Endothelial cell of umbilical vein (primary cell): ENCODE measurements at regions not wholly inside any gene's neighbourhood (a gene's known extent, or its start where the extent isn't known, plus 50 kb on each side); places are given as distances from the start of the nearest gene placed in this dataset.

Source experiments
- BruUV-seq: library from RNA; stranded (reverse); fragments of 400-500 nt; replicated peaks from 2 replicates; lab custom pipeline; 2021; lab: Mats Ljungman, UMichigan
- CTCF ChIA-PET: fragments of 300-600, 350-600 bp; sonication (Branson Sonifier 250); formaldehyde crosslinking; loops from one replicate; lab custom pipeline; 2021; ENCODE audit warnings: antibody characterized with exemption, inconsistent platforms; lab: Charles Lee
- POLR2A ChIA-PET: fragments of 300-600, 350-600 bp; sonication (Branson Sonifier 250); formaldehyde crosslinking; loops from one replicate; lab custom pipeline; 2021; ENCODE audit warnings: antibody characterized with exemption, inconsistent platforms; lab: Charles Lee
- DNase-seq: peaks from one replicate; pipeline ENCODE4 v3.0.0-alpha.2; 2011; ENCODE audit warnings: low read depth, low spot score
- FAIRE-seq: peaks from 2 replicates; lab custom pipeline; 2011; peaks lifted over from hg19 to GRCh38; lab: Jason Lieb, UNC
- H2AFZ ChIP-seq: 2 replicates; pipeline ENCODE4 v1.6.0; 2012; ENCODE audit warnings: low read depth, low read length, control low read depth, inconsistent platforms
- H3K27ac ChIP-seq: 2 replicates; pipeline ENCODE4 v1.5.1; 2011; ENCODE audit warnings: low read depth, mild to moderate bottlenecking, control low read depth, low read length, moderate library complexity; ENCODE audit not compliant: insufficient read depth
- H3K27me3 ChIP-seq, 2 experiments: 2 replicates each; pipeline versions ENCODE4 v1.6.0 to v1.6.1; 2011; ENCODE audit warnings: low read length in 2 of 2, mixed read lengths in 1 of 2; ENCODE audit not compliant: control insufficient read depth in 2 of 2, insufficient read depth in 2 of 2
- H3K36me3 ChIP-seq, 2 experiments: 2 replicates in 1 of 2; 3 replicates in 1 of 2; pipeline ENCODE4 v1.5.1; 2011; ENCODE audit warnings: low read length in 2 of 2, mild to moderate bottlenecking in 1 of 2, moderate library complexity in 1 of 2; ENCODE audit not compliant: control insufficient read depth in 2 of 2, insufficient read depth in 2 of 2; ENCODE audit errors: extremely low read depth in 1 of 2
- H3K4me1 ChIP-seq: 3 replicates; pipeline ENCODE4 v1.5.1; 2011; ENCODE audit warnings: mild to moderate bottlenecking, low read length; ENCODE audit not compliant: control insufficient read depth, insufficient read depth; ENCODE audit errors: extremely low read depth
- H3K4me2 ChIP-seq: 2 replicates; pipeline ENCODE4 v1.6.1; 2011; ENCODE audit warnings: low read length, control low read depth, mixed read lengths; ENCODE audit not compliant: insufficient read depth
- H3K4me3 ChIP-seq, 3 experiments: fragments of 200-600 bp in 1 of 3; sonication (generic), shearing (Covaris generic) in 1 of 3; replicated peaks in 1 of 3; 2 replicates each; pipeline ENCODE4 v1.5.1; 2011 to 2016; ENCODE audit warnings: control low read depth in 3 of 3, low read length in 3 of 3, mild to moderate bottlenecking in 2 of 3, inconsistent platforms in 1 of 3, low read depth in 1 of 3, moderate library complexity in 1 of 3; ENCODE audit not compliant: insufficient read depth in 1 of 3
- H3K79me2 ChIP-seq: 2 replicates; pipeline ENCODE4 v1.6.0; 2012; ENCODE audit warnings: low read length, inconsistent platforms; ENCODE audit not compliant: control insufficient read depth, insufficient read depth
- H3K9ac ChIP-seq: replicated peaks from 2 replicates; pipeline ENCODE3; 2011; ENCODE audit warnings: low read length, control low read depth; ENCODE audit not compliant: insufficient read depth; ENCODE audit errors: extremely low read depth
- H3K9me1 ChIP-seq: replicated peaks from 3 replicates; pipeline ENCODE4 v1.6.0; 2011; ENCODE audit warnings: mild to moderate bottlenecking, low read length; ENCODE audit not compliant: control insufficient read depth, insufficient read depth; ENCODE audit errors: extremely low read depth
- H3K9me3 ChIP-seq: replicated peaks from 2 replicates; pipeline ENCODE4 v1.5.1; 2012; ENCODE audit warnings: low read length, inconsistent platforms; ENCODE audit not compliant: control insufficient read depth, insufficient read depth
- H4K20me1 ChIP-seq: replicated peaks from 2 replicates; pipeline ENCODE3; 2011; ENCODE audit warnings: mild to moderate bottlenecking, low read length; ENCODE audit not compliant: control insufficient read depth, insufficient read depth; ENCODE audit errors: extremely low read depth
- EZH2 ChIP-seq: IDR thresholded peaks from 2 replicates; pipeline ENCODE4 v1.6.1; 2012; ENCODE audit warnings: borderline replicate concordance, low read depth, mild to moderate bottlenecking, moderate library complexity, low read length, inconsistent platforms; ENCODE audit not compliant: severe bottlenecking
- FOS ChIP-seq: IDR thresholded peaks from 2 replicates; pipeline ENCODE4 v1.6.1; 2011; ENCODE audit warnings: mild to moderate bottlenecking, low read length, moderate library complexity, borderline replicate concordance; ENCODE audit not compliant: insufficient read depth
- GATA2 ChIP-seq: IDR thresholded peaks from 2 replicates; pipeline ENCODE4 v1.7.0; 2011; ENCODE audit warnings: low read depth, mild to moderate bottlenecking, moderate library complexity, mixed read lengths, low read length; ENCODE audit not compliant: insufficient read length, insufficient read depth
- JUN ChIP-seq: IDR thresholded peaks from 2 replicates; pipeline ENCODE4 v1.6.1; 2011; ENCODE audit warnings: borderline replicate concordance, low read depth; ENCODE audit not compliant: insufficient read length, insufficient read depth
- MYC ChIP-seq: IDR thresholded peaks from one replicate; pipeline ENCODE4 v1.6.1; 2011; ENCODE audit warnings: mild to moderate bottlenecking, low read depth, low read length
- POLR2A ChIP-seq: IDR thresholded peaks from 2 replicates; pipeline ENCODE4 v1.6.1; 2012; ENCODE audit warnings: low read depth, mild to moderate bottlenecking, control low read depth, low read length
- POLR2AphosphoS5 ChIP-seq: IDR thresholded peaks from 2 replicates; pipeline ENCODE4 v1.6.1; 2012; ENCODE audit warnings: low read depth, mild to moderate bottlenecking, control low read depth, low read length, moderate library complexity; ENCODE audit not compliant: insufficient read depth
- dilution Hi-C: fragments of 300-500 bp; cut with MboI; formaldehyde crosslinking; loops from one replicate; pipeline ENCODE4 v1.15.0; 2019; ENCODE audit warnings: low sequenced_read_pairs; ENCODE audit not compliant: extremely low pct_ligation_motif_present
- intact Hi-C: fragments of 100-400 bp; cut with micrococcal nuclease; formaldehyde crosslinking; loops from one replicate; pipeline ENCODE4 v1.10.0; 2022
- TF ChIP-seq, protein P1 (sequence below): IDR thresholded peaks from 2 replicates; pipeline ENCODE4 v1.6.1; 2011; ENCODE audit not compliant: insufficient read depth, insufficient read length
- TF ChIP-seq, protein P2 (sequence below), 2 donors: IDR thresholded peaks; 1 replicate in 1 of 2; 2 replicates in 1 of 2; pipeline ENCODE4 v1.5.1; 2011; ENCODE audit warnings: low read length in 2 of 2, mild to moderate bottlenecking in 2 of 2, moderate library complexity in 2 of 2, control low read depth in 1 of 2, inconsistent platforms in 1 of 2, low read depth in 1 of 2; ENCODE audit not compliant: insufficient read depth in 1 of 2; ENCODE audit errors: extremely low read depth in 1 of 2

DNA sequence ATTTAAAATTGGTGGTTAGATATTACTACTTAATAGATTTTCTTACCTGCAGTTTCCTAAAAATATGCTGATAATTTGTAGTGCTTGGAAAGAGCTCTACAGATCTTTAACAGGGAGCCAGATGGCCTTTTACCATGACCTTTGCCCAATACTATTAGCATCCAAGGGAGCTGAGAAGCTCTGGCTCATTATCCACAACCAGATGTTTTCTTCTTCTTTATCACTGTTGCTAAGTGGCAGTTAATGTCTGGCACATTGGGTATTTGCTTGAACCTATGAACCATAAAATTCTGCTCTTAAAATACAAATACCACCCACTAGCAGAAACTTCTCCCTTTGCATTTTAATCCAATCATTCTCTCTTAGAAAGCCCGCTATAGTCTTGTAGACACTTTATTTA lies 1480.3 kb downstream of the C4orf33 start:
- H3K79me2 ChIP-seq: no peaks in the 10 kb centered on the region
- no peaks in the 10 kb centered on the region for H3K27me3 ChIP-seq
- dilution Hi-C loops (no loop called here), intact Hi-C loops (no loop called here)
- no peaks in the 10 kb centered on the region for H3K9me1 ChIP-seq
- H4K20me1 ChIP-seq: no peaks in the 10 kb centered on the region
- H2AFZ ChIP-seq: no peak overlapping the region
- no peak overlapping the region for H3K4me3 ChIP-seq
- no peak for FAIRE-seq
- no peaks in the 10 kb centered on the region for H3K4me1 ChIP-seq
- POLR2A ChIA-PET: no interaction called here
- no peak overlapping the region for H3K27ac ChIP-seq
- CTCF ChIA-PET: no interaction called here
- H3K9me3 ChIP-seq: no peaks in the 10 kb centered on the region
- H3K36me3 ChIP-seq: no peaks in the 10 kb centered on the region
- no TSS peak for BruUV-seq
- no peak for DNase-seq
- no peak overlapping the region for H3K9ac ChIP-seq
- TF ChIP-seq, protein P1, sequence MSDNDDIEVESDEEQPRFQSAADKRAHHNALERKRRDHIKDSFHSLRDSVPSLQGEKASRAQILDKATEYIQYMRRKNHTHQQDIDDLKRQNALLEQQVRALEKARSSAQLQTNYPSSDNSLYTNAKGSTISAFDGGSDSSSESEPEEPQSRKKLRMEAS: no peak
- TF ChIP-seq GATA2: no peak
- TF ChIP-seq MYC: no peak
- TF ChIP-seq, protein P2, sequence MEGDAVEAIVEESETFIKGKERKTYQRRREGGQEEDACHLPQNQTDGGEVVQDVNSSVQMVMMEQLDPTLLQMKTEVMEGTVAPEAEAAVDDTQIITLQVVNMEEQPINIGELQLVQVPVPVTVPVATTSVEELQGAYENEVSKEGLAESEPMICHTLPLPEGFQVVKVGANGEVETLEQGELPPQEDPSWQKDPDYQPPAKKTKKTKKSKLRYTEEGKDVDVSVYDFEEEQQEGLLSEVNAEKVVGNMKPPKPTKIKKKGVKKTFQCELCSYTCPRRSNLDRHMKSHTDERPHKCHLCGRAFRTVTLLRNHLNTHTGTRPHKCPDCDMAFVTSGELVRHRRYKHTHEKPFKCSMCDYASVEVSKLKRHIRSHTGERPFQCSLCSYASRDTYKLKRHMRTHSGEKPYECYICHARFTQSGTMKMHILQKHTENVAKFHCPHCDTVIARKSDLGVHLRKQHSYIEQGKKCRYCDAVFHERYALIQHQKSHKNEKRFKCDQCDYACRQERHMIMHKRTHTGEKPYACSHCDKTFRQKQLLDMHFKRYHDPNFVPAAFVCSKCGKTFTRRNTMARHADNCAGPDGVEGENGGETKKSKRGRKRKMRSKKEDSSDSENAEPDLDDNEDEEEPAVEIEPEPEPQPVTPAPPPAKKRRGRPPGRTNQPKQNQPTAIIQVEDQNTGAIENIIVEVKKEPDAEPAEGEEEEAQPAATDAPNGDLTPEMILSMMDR (IDR thresholded peaks at IDR 0.05; ENCODE audit: extremely low read depth in 1 of 2, insufficient read depth in 1 of 2, low read depth in 1 of 2, low read length in 2 of 2): no peak
- TF ChIP-seq EZH2: no peak
- no peak for TF ChIP-seq FOS
- no peak for TF ChIP-seq POLR2AphosphoS5
- no peak for TF ChIP-seq JUN
- TF ChIP-seq POLR2A: no peak
- no peak overlapping the region for H3K4me2 ChIP-seq
